Liver (tissue), 8 donors: ENCODE measurements at regions not wholly inside any gene's neighbourhood (a gene's known extent, or its start where the extent isn't known, plus 50 kb on each side); places are given as distances from the start of the nearest gene placed in this dataset.

Experiments
- DNase-seq: peaks from one replicate; pipeline ENCODE4 v3.0.0-alpha.2; 2017; ENCODE audit warnings: low spot score
- H3K27ac ChIP-seq, 2 donors: one replicate each; pipeline ENCODE4 v1.7.0; 2013; ENCODE audit warnings: inconsistent platforms in 2 of 2, low read length in 2 of 2, control low read depth in 1 of 2, low read depth in 1 of 2, mild to moderate bottlenecking in 1 of 2
- H3K27me3 ChIP-seq, 4 donors: one replicate each; pipeline versions ENCODE4 v1.6.1 to v1.7.0; 2013; ENCODE audit warnings: low read length in 3 of 4, inconsistent platforms in 1 of 4, mild to moderate bottlenecking in 1 of 4, moderate library complexity in 1 of 4; ENCODE audit not compliant: control insufficient read depth in 4 of 4, insufficient read depth in 4 of 4
- H3K36me3 ChIP-seq, 4 donors: one replicate each; pipeline versions ENCODE4 v1.6.1 to v1.7.0; 2013; ENCODE audit warnings: low read length in 3 of 4, mild to moderate bottlenecking in 3 of 4, low read depth in 1 of 4, moderate library complexity in 1 of 4; ENCODE audit not compliant: control insufficient read depth in 4 of 4, insufficient read depth in 3 of 4
- H3K4me1 ChIP-seq, 4 donors: one replicate each; pipeline versions ENCODE4 v1.6.1 to v1.7.0; 2013; ENCODE audit warnings: low read length in 3 of 4, mild to moderate bottlenecking in 3 of 4, moderate library complexity in 1 of 4; ENCODE audit not compliant: control insufficient read depth in 4 of 4, insufficient read depth in 4 of 4
- H3K4me3 ChIP-seq, 3 donors: one replicate each; pipeline versions ENCODE4 v1.6.1 to v1.7.0; 2013; ENCODE audit warnings: low read length in 3 of 3, control low read depth in 1 of 3, low read depth in 1 of 3, mild to moderate bottlenecking in 1 of 3
- H3K9ac ChIP-seq, 2 donors: one replicate each; pipeline ENCODE4 v1.7.0; 2013; ENCODE audit warnings: low read length in 2 of 2, mild to moderate bottlenecking in 2 of 2, moderate library complexity in 2 of 2, control low read depth in 1 of 2, low read depth in 1 of 2
- H3K9me3 ChIP-seq, 4 donors: one replicate each; pipeline versions ENCODE4 v1.6.1 to v1.7.0; 2013; ENCODE audit warnings: low read length in 3 of 4; ENCODE audit not compliant: control insufficient read depth in 4 of 4
- ATF3 ChIP-seq: IDR thresholded peaks from 2 replicates; pipeline ENCODE4 v1.6.1; 2016; ENCODE audit warnings: antibody characterized with exemption
- CTCF ChIP-seq: fragments of 150-350 bp; IDR thresholded peaks from 2 replicates; pipeline ENCODE4 v1.5.1; 2017; ENCODE audit warnings: improper control_type of control experiment, low read depth, low read length; ENCODE audit not compliant: missing input control
- EGR1 ChIP-seq, 2 donors: IDR thresholded peaks; 2 replicates each; pipeline ENCODE4 v1.6.1; 2016 to 2018; ENCODE audit warnings: antibody characterized with exemption in 2 of 2, low read depth in 2 of 2
- FOXA1 ChIP-seq: IDR thresholded peaks from 2 replicates; pipeline ENCODE4 v1.6.1; 2016; ENCODE audit warnings: antibody characterized with exemption
- FOXA2 ChIP-seq: IDR thresholded peaks from 2 replicates; pipeline ENCODE4 v1.6.1; 2016; ENCODE audit warnings: antibody characterized with exemption
- GABPA ChIP-seq, 2 donors: IDR thresholded peaks in 1 of 2; conservative IDR thresholded peaks in 1 of 2; 2 replicates each; pipeline ENCODE4 v1.6.1; 2016; ENCODE audit warnings: antibody characterized with exemption in 2 of 2, mild to moderate bottlenecking in 1 of 2, moderate library complexity in 1 of 2
- HNF4A ChIP-seq, 2 donors: conservative IDR thresholded peaks; 2 replicates each; pipeline ENCODE4 v1.6.1; 2016; ENCODE audit warnings: antibody characterized with exemption in 2 of 2, mild to moderate bottlenecking in 2 of 2
- HNF4G ChIP-seq: IDR thresholded peaks from 2 replicates; pipeline ENCODE4 v1.6.1; 2016; ENCODE audit warnings: antibody characterized with exemption
- JUND ChIP-seq, 2 donors: IDR thresholded peaks; 2 replicates each; pipeline ENCODE4 v1.6.1; 2016; ENCODE audit warnings: antibody characterized with exemption in 2 of 2
- MAX ChIP-seq: IDR thresholded peaks from 2 replicates; pipeline ENCODE4 v1.6.1; 2016; ENCODE audit warnings: antibody characterized with exemption
- NR2F2 ChIP-seq: IDR thresholded peaks from 2 replicates; pipeline ENCODE4 v1.6.1; 2016; ENCODE audit warnings: antibody characterized with exemption
- RAD21 ChIP-seq, 2 donors: IDR thresholded peaks; 2 replicates each; pipeline ENCODE4 v1.6.1; 2016; ENCODE audit warnings: antibody characterized with exemption in 2 of 2, mild to moderate bottlenecking in 2 of 2
- REST ChIP-seq: IDR thresholded peaks from 2 replicates; pipeline ENCODE4 v1.6.1; 2016; ENCODE audit warnings: antibody characterized with exemption, mild to moderate bottlenecking
- RXRA ChIP-seq, 2 donors: IDR thresholded peaks; 2 replicates each; pipeline ENCODE4 v1.6.1; 2017 to 2018; ENCODE audit warnings: antibody characterized with exemption in 2 of 2, mild to moderate bottlenecking in 1 of 2
- SP1 ChIP-seq: IDR thresholded peaks from 2 replicates; pipeline ENCODE4 v1.6.1; 2018; ENCODE audit warnings: antibody characterized with exemption, mild to moderate bottlenecking
- TAF1 ChIP-seq: conservative IDR thresholded peaks from 2 replicates; pipeline ENCODE4 v1.6.1; 2016; ENCODE audit warnings: antibody characterized with exemption, mild to moderate bottlenecking
- YY1 ChIP-seq: IDR thresholded peaks from 2 replicates; pipeline ENCODE4 v1.6.1; 2016; ENCODE audit warnings: antibody characterized with exemption, mild to moderate bottlenecking
- ZBTB33 ChIP-seq: IDR thresholded peaks from 2 replicates; pipeline ENCODE4 v1.6.1; 2016; ENCODE audit warnings: antibody characterized with exemption
- WGBS: extraction: QIAGEN DNeasy Blood & Tissue Kit; methylation state at CpG from one replicate; pipeline ENCODE4 v1.1.7; 2013; 5-methylcytosine and 5-hydroxymethylcytosine counted together
- donor health status: healthy.
- donor health status: healthy.
- donor health status: healthy.
- donor health status: healthy.
- donor health status: healthy.

- no peak for TF ChIP-seq CTCF
- no peak for TF ChIP-seq NR2F2
Measured at GRCh38 chr4:177235026-177235425, 74.6 kb upstream of the NEIL3 start (continued).

- Histone ChIP-seq H3K9ac (no peak overlapping the region), H3K9me3 (no peaks in the 10 kb centered on the region), H3K27ac (no peak overlapping the region), H3K4me3 (no peak overlapping the region), H3K36me3 (no peaks in the 10 kb centered on the region), H3K4me1 (no peaks in the 10 kb centered on the region), H3K27me3 (peaks cover 0 to under 1% (median 0%) of the 10 kb centered on the region in 4 donors)
- WGBS = 84% methylated on average over 4 of the region's 4 CpGs
- no peak for DNase-seq
- TF ChIP-seq EGR1 (IDR thresholded peaks at IDR 0.05; ENCODE audit: low read depth in 2 of 2) (no peak), MAX (no peak), JUND (IDR thresholded peaks at IDR 0.05) (no peak), FOXA1 (no peak), FOXA2 (no peak), SP1 (no peak), RXRA (IDR thresholded peaks at IDR 0.05) (no peak), RAD21 (IDR thresholded peaks at IDR 0.05) (no peak), TAF1 (no peak)
Measured at GRCh38 chr4:177236886-177237285, 72.8 kb upstream of the NEIL3 start.

- WGBS = 89% methylated on average over 2 of the region's 2 CpGs
- DNase-seq = no peak
- no peak overlapping the region for H3K9ac ChIP-seq
- H3K9me3 ChIP-seq = no peaks in the 10 kb centered on the region
- no peak overlapping the region for H3K4me3 ChIP-seq
- no peaks in the 10 kb centered on the region for H3K36me3 ChIP-seq
- no peaks in the 10 kb centered on the region for H3K4me1 ChIP-seq
- no peak for TF ChIP-seq RXRA (IDR thresholded peaks at IDR 0.05)
- no peak for TF ChIP-seq FOXA1
- TF ChIP-seq GABPA (IDR thresholded peaks at IDR 0.05 in 1 of 2, conservative IDR thresholded peaks at IDR 0.05 in 1 of 2) = no peak
- TF ChIP-seq NR2F2 = no peak
- TF ChIP-seq JUND (IDR thresholded peaks at IDR 0.05) = no peak
- TF ChIP-seq MAX = no peak
- TF ChIP-seq HNF4G = no peak
- no peak for TF ChIP-seq REST
- TF ChIP-seq HNF4A (conservative IDR thresholded peaks at IDR 0.05) = no peak
- TF ChIP-seq FOXA2 = no peak
- no peak for TF ChIP-seq EGR1 (IDR thresholded peaks at IDR 0.05; ENCODE audit: low read depth in 2 of 2)
- TF ChIP-seq ATF3 = no peak
- TF ChIP-seq CTCF = no peak
- no peak for TF ChIP-seq SP1
- TF ChIP-seq YY1 = no peak
- TF ChIP-seq TAF1 = no peak
- TF ChIP-seq RAD21 (IDR thresholded peaks at IDR 0.05) = no peak
- TF ChIP-seq ZBTB33 = no peak
- no peak overlapping the region for H3K27ac ChIP-seq
- no peaks in the 10 kb centered on the region for H3K27me3 ChIP-seq
Measured at GRCh38 chr4:177237291-177237690, 72.4 kb upstream of the NEIL3 start.
